Spleen (tissue), 7 donors: ENCODE measurements at regions not wholly inside any gene's neighbourhood (a gene's known extent, or its start where the extent isn't known, plus 50 kb on each side); places are given as distances from the start of the nearest gene placed in this dataset.

ENCODE experiments used
- POLR2AphosphoS5 ChIP-seq, 3 donors: sonication (generic); formaldehyde crosslinking; IDR thresholded peaks; one replicate each; pipeline ENCODE4 v1.5.1; 2017; ENCODE audit warnings: antibody characterized with exemption in 3 of 3
- TF ChIP-seq, protein P1 (sequence below), 11 experiments: fragments of 200-600 bp in 7 of 11; fragments of 450-650 bp in 4 of 11; sonication (generic) in 4 of 11; IDR thresholded peaks in 8 of 11; conservative IDR thresholded peaks in 3 of 11; 1 replicate in 7 of 11; 2 replicates in 4 of 11; pipeline versions ENCODE4 v1.4.0 to v1.8.0; 2016 to 2021; ENCODE audit warnings: antibody characterized with exemption in 11 of 11, inconsistent platforms in 4 of 11, mild to moderate bottlenecking in 1 of 11
- donor health status: DM: no; HTN: no; CAD: no; lungs with moderate emphysema.
- donor health status: DM: no; HTN: no; CAD: no.
- donor health status: DM: no; HTN: no; CAD: no.

- TF ChIP-seq, protein P1, sequence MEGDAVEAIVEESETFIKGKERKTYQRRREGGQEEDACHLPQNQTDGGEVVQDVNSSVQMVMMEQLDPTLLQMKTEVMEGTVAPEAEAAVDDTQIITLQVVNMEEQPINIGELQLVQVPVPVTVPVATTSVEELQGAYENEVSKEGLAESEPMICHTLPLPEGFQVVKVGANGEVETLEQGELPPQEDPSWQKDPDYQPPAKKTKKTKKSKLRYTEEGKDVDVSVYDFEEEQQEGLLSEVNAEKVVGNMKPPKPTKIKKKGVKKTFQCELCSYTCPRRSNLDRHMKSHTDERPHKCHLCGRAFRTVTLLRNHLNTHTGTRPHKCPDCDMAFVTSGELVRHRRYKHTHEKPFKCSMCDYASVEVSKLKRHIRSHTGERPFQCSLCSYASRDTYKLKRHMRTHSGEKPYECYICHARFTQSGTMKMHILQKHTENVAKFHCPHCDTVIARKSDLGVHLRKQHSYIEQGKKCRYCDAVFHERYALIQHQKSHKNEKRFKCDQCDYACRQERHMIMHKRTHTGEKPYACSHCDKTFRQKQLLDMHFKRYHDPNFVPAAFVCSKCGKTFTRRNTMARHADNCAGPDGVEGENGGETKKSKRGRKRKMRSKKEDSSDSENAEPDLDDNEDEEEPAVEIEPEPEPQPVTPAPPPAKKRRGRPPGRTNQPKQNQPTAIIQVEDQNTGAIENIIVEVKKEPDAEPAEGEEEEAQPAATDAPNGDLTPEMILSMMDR (IDR thresholded peaks at IDR 0.05 in 8 of 11, conservative IDR thresholded peaks at IDR 0.05 in 3 of 11): no peak
- no peak for TF ChIP-seq POLR2AphosphoS5 (IDR thresholded peaks at IDR 0.05)
Observed at GRCh38 chr9:3704890-3705289, 179.1 kb upstream of the RFX3 start.
